GM19468 (cell line): ENCODE measurements at regions not wholly inside any gene's neighbourhood (a gene's known extent, or its start where the extent isn't known, plus 50 kb on each side); places are given as distances from the start of the nearest gene placed in this dataset.
"Not testable (repeated sequence)": the region's sequence is repeated elsewhere in the genome, so short reads cannot be mapped to it uniquely, and the experiment has no call there.

ENCODE experiments used
- ATAC-seq: cut with Tn5 transposase; IDR thresholded peaks from one replicate; pipeline ENCODE4 v1.9.1; 2021; ENCODE audit warnings: mild to moderate bottlenecking, moderate library complexity, moderate number of reproducible peaks; ENCODE audit not compliant: unreplicated experiment; ENCODE audit errors: extremely low read depth

- peak; percentile 97 for ATAC-seq
These were observed 192.6 kb downstream of the CASP12 start for GRCh38 chr11:104705490-104706190.

- ATAC-seq: no peak
These were observed 193.4 kb downstream of the CASP12 start for GRCh38 chr11:104704888-104705287.

GRCh38 chr11:104704146-104704830 is 194.0 kb downstream of the CASP12 start:
- ATAC-seq: no peak

- no peak for ATAC-seq
These were observed 197.7 kb downstream of the CASP12 start for GRCh38 chr11:104700609-104701008.

GRCh38 chr11:104699981-104700380 is 198.3 kb downstream of the CASP12 start:
- ATAC-seq: no peak

- no peak for ATAC-seq
These were observed 203.2 kb downstream of the CASP12 start for GRCh38 chr11:104695065-104695463.

- ATAC-seq: no peak
These were observed 203.8 kb downstream of the CASP12 start for GRCh38 chr11:104694259-104695064.

GRCh38 chr11:104692751-104693150 is 205.5 kb downstream of the CASP12 start:
- no peak for ATAC-seq

- no peak for ATAC-seq
These were observed 207.1 kb downstream of the CASP12 start for GRCh38 chr11:104691129-104691528.

GRCh38 chr11:104690241-104690640 is 208.0 kb downstream of the CASP12 start:
- ATAC-seq: no peak

- ATAC-seq: no peak
These were observed 209.5 kb downstream of the CASP12 start for GRCh38 chr11:104688731-104689130.

GRCh38 chr11:104682206-104682605 is 216.1 kb downstream of the CASP12 start:
- no peak for ATAC-seq

- no peak for ATAC-seq
These were observed 219.0 kb downstream of the CASP12 start for GRCh38 chr11:104679258-104679657.

GRCh38 chr11:104678408-104678807 is 219.9 kb downstream of the CASP12 start:
- ATAC-seq: no peak

- not testable (repeated sequence) for ATAC-seq
These were observed 221.2 kb downstream of the CASP12 start for GRCh38 chr11:104677069-104677468.

GRCh38 chr11:104672897-104673296 is 225.4 kb downstream of the CASP12 start:
- ATAC-seq: no peak

GRCh38 chr11:104668797-104669463 is 229.3 kb downstream of the CASP12 start:
- no peak for ATAC-seq

GRCh38 chr11:104666624-104667023 is 231.6 kb downstream of the CASP12 start:
- no peak for ATAC-seq

GRCh38 chr11:104665641-104666040 is 232.6 kb downstream of the CASP12 start:
- ATAC-seq: no peak
